ENCODE measurements at regions not wholly inside any gene's neighbourhood (a gene's known extent, or its start where the extent isn't known, plus 50 kb on each side); places are given as distances from the start of the nearest gene placed in this dataset.

- H3K4me1 Mint-ChIP-seq = no peaks in the 10 kb centered on the region
- Histone ChIP-seq H3K9me3 (ENCODE audit: control insufficient read depth in 2 of 3, low read length in 3 of 3) (no peaks in the 10 kb centered on the region), H3K36me3 (ENCODE audit: control insufficient read depth in 2 of 3, insufficient read depth in 3 of 3, low read length in 3 of 3) (no peaks in the 10 kb centered on the region), H3K27me3 (ENCODE audit: control insufficient read depth in 2 of 2, insufficient read depth in 2 of 2, low read length in 2 of 2) (no peaks in the 10 kb centered on the region), H3K27ac (ENCODE audit: low read depth, low read length) (no peak overlapping the region), H3K4me3 (ENCODE audit: low read length) (no peak overlapping the region), H3K4me1 (ENCODE audit: control insufficient read depth in 2 of 2, insufficient read depth in 2 of 2, low read length in 2 of 2) (no peaks in the 10 kb centered on the region)
- no peaks in the 10 kb centered on the region for H3K36me3 Mint-ChIP-seq
- H3K4me3 Mint-ChIP-seq = no peak overlapping the region
- no peak overlapping the region for H3K27ac Mint-ChIP-seq
- ATAC-seq = no peak
- intact Hi-C loops (cut with micrococcal nuclease) = no loop called here
- ChIA-PET POLR2A (no interaction called here), CTCF (no interaction called here)
- no peak for DNase-seq
- H3K27me3 Mint-ChIP-seq = peaks cover 0 to 17% (median 5%) of the 10 kb centered on the region in 5 donors
- H3K9me3 Mint-ChIP-seq = peaks cover 0 to 2% (median 0%) of the 10 kb centered on the region in 11 donors
Measured at GRCh38 chr17:27403480-27404005, 52.7 kb upstream of the KSR1 start.

- ATAC-seq = no peak
- intact Hi-C loops (cut with micrococcal nuclease) = no loop called here
- CTCF ChIA-PET = no interaction called here
Measured at GRCh38 chr17:27404676-27405075, 51.6 kb upstream of the KSR1 start.

More at GRCh38 chr17:27404676-27405075, 51.6 kb upstream of the KSR1 start:
- POLR2A ChIA-PET = no interaction called here
- DNase-seq = no peak
- Mint-ChIP-seq H3K27ac (no peak overlapping the region), H3K4me1 (no peaks in the 10 kb centered on the region), H3K4me3 (no peak overlapping the region), H3K9me3 (peaks cover 0 to 2% (median 0%) of the 10 kb centered on the region in 11 donors), H3K27me3 (peaks cover 0 to 14% (median 5%) of the 10 kb centered on the region in 5 donors), H3K36me3 (no peaks in the 10 kb centered on the region)
- H3K36me3 ChIP-seq (ENCODE audit: control insufficient read depth in 2 of 3, insufficient read depth in 3 of 3, low read length in 3 of 3) = no peaks in the 10 kb centered on the region
- no peak overlapping the region for H3K27ac ChIP-seq (ENCODE audit: low read depth, low read length)
- no peaks in the 10 kb centered on the region for H3K9me3 ChIP-seq (ENCODE audit: control insufficient read depth in 2 of 3, low read length in 3 of 3)
- no peaks in the 10 kb centered on the region for H3K27me3 ChIP-seq (ENCODE audit: control insufficient read depth in 2 of 2, insufficient read depth in 2 of 2, low read length in 2 of 2)
- no peak overlapping the region for H3K4me3 ChIP-seq (ENCODE audit: low read length)
- H3K4me1 ChIP-seq (ENCODE audit: control insufficient read depth in 2 of 2, insufficient read depth in 2 of 2, low read length in 2 of 2) = no peaks in the 10 kb centered on the region

All from naive thymus-derived CD4-positive, alpha-beta T cell (primary cell).